IMR-90 (cell line): ENCODE measurements at regions not wholly inside any gene's neighbourhood (a gene's known extent, or its start where the extent isn't known, plus 50 kb on each side); places are given as distances from the start of the nearest gene placed in this dataset.

Experiments
- ATAC-seq: fragments of 200-7000 bp; cut with Tn5 transposase; 2 replicates; pipeline ENCODE4 v1.9.1; 2020; ENCODE audit warnings: low read depth, mild to moderate bottlenecking, moderate library complexity
- BruUV-seq: library from RNA; stranded (reverse); fragments of 400-500 nt; replicated peaks from 2 replicates; lab custom pipeline; 2021; lab: Mats Ljungman, UMichigan
- CTCF ChIA-PET: fragments of 300-600 bp; formaldehyde crosslinking; extraction: SDS; loops from one replicate; lab custom pipeline; 2021; ENCODE audit warnings: antibody characterized with exemption; lab: Yijun Ruan, JAX
- POLR2A ChIA-PET: fragments of 300-600 bp; sonication (Branson Sonifier 250); formaldehyde crosslinking; loops from one replicate; lab custom pipeline; 2022; ENCODE audit warnings: antibody characterized with exemption; ENCODE audit not compliant: unreplicated experiment; lab: Charles Lee
- DNase-seq: peaks from one replicate; pipeline ENCODE4 v3.0.0; 2013
- H2AFZ ChIP-seq: replicated peaks from 2 replicates; pipeline ENCODE3; 2013; ENCODE audit warnings: low read length, mild to moderate bottlenecking; ENCODE audit not compliant: poor library complexity
- H2AK5ac ChIP-seq: 2 replicates; pipeline ENCODE4 v1.6.1; 2013; ENCODE audit warnings: low read depth, low read length, inconsistent platforms
- H2AK9ac ChIP-seq: replicated peaks from 2 replicates; pipeline ENCODE3; 2013; ENCODE audit warnings: mild to moderate bottlenecking, low read depth, low read length, moderate library complexity; ENCODE audit not compliant: poor library complexity
- H2BK120ac ChIP-seq: 2 replicates; pipeline ENCODE4 v1.6.1; 2013; ENCODE audit warnings: low read depth, low read length, inconsistent platforms
- H2BK15ac ChIP-seq: 3 replicates; pipeline ENCODE4 v1.6.1; 2013; ENCODE audit warnings: low read depth, low read length, inconsistent platforms
- H2BK20ac ChIP-seq: 2 replicates; pipeline ENCODE4 v1.6.1; 2013; ENCODE audit warnings: low read depth, mild to moderate bottlenecking, inconsistent platforms, low read length, moderate library complexity
- H2BK5ac ChIP-seq: 2 replicates; pipeline ENCODE4 v1.6.1; 2013; ENCODE audit warnings: mild to moderate bottlenecking, low read depth, low read length, inconsistent platforms; ENCODE audit not compliant: poor library complexity, severe bottlenecking
- H3K14ac ChIP-seq: replicated peaks from 2 replicates; pipeline ENCODE4 v1.6.1; 2013; ENCODE audit warnings: low read depth, low read length, inconsistent platforms
- H3K18ac ChIP-seq: 2 replicates; pipeline ENCODE4 v1.6.1; 2013; ENCODE audit warnings: low read depth, low read length, control low read depth
- H3K23ac ChIP-seq: 2 replicates; pipeline ENCODE4 v1.6.1; 2013; ENCODE audit warnings: low read depth, low read length, inconsistent platforms
- H3K27ac ChIP-seq: 2 replicates; pipeline ENCODE4 v1.5.1; 2013; ENCODE audit warnings: mild to moderate bottlenecking, control low read depth, low read length; ENCODE audit not compliant: insufficient read depth
- H3K27me3 ChIP-seq: 2 replicates; pipeline ENCODE4 v1.6.1; 2013; ENCODE audit warnings: low read length; ENCODE audit not compliant: control insufficient read depth, insufficient read depth
- H3K36me3 ChIP-seq: 2 replicates; pipeline ENCODE4 v1.6.1; 2013; ENCODE audit warnings: low read length, mixed read lengths; ENCODE audit not compliant: control insufficient read depth, insufficient read depth
- H3K4ac ChIP-seq: 2 replicates; pipeline ENCODE4 v1.6.1; 2013; ENCODE audit warnings: low read depth, low read length, inconsistent platforms
- H3K4me1 ChIP-seq: 2 replicates; pipeline ENCODE4 v1.6.1; 2013; ENCODE audit warnings: low read length, mixed read lengths; ENCODE audit not compliant: control insufficient read depth, insufficient read depth
- H3K4me2 ChIP-seq: 2 replicates; pipeline ENCODE4 v1.6.1; 2013; ENCODE audit warnings: low read depth, mild to moderate bottlenecking, control low read depth, low read length, moderate library complexity
- H3K4me3 ChIP-seq: 2 replicates; pipeline ENCODE4 v1.5.1; 2013; ENCODE audit warnings: low read depth, mild to moderate bottlenecking, control low read depth, low read length, moderate library complexity; ENCODE audit not compliant: insufficient read depth
- H3K56ac ChIP-seq: 2 replicates; pipeline ENCODE4 v1.6.1; 2013; ENCODE audit warnings: low read length, inconsistent platforms; ENCODE audit not compliant: insufficient read depth; ENCODE audit errors: extremely low read depth
- H3K79me1 ChIP-seq, 2 experiments: 2 replicates each; pipeline ENCODE4 v1.6.1; 2013; ENCODE audit warnings: low read length in 2 of 2, inconsistent platforms in 1 of 2, low read depth in 1 of 2
- H3K9ac ChIP-seq: 2 replicates; pipeline ENCODE4 v1.6.1; 2013; ENCODE audit warnings: low read depth, low read length, control low read depth
- H3K9me1 ChIP-seq: 2 replicates; pipeline ENCODE4 v1.6.1; 2013; ENCODE audit warnings: low read length, inconsistent platforms; ENCODE audit not compliant: insufficient read depth
- H3K9me3 ChIP-seq: 2 replicates; pipeline ENCODE4 v1.6.1; 2013; ENCODE audit warnings: low read length; ENCODE audit not compliant: control insufficient read depth, insufficient read depth
- H4K20me1 ChIP-seq: 2 replicates; pipeline ENCODE4 v1.6.1; 2013; ENCODE audit warnings: low read length, inconsistent platforms; ENCODE audit not compliant: insufficient read depth
- H4K5ac ChIP-seq: 2 replicates; pipeline ENCODE4 v1.6.1; 2013; ENCODE audit warnings: mild to moderate bottlenecking, low read depth, low read length, control low read depth
- H4K8ac ChIP-seq, 2 experiments: 2 replicates each; pipeline ENCODE4 v1.6.1; 2013; ENCODE audit warnings: low read depth in 2 of 2, low read length in 2 of 2, control low read depth in 1 of 2, inconsistent platforms in 1 of 2
- H4K91ac ChIP-seq: 2 replicates; pipeline ENCODE4 v1.6.1; 2013; ENCODE audit warnings: low read depth, low read length, inconsistent platforms; ENCODE audit not compliant: insufficient read depth
- BHLHE40 ChIP-seq: fragments of 150-350 bp; IDR thresholded peaks from 2 replicates; pipeline ENCODE4 v1.6.1; 2016; ENCODE audit warnings: mild to moderate bottlenecking, low read depth, low read length
- CEBPB ChIP-seq: IDR thresholded peaks from 2 replicates; pipeline ENCODE4 v1.6.1; 2012; ENCODE audit warnings: low read depth, low read length, improper control_type of control experiment
- CHD1 ChIP-seq: IDR thresholded peaks from 2 replicates; pipeline ENCODE4 v1.6.1; 2012; ENCODE audit warnings: low read depth, low read length, improper control_type of control experiment
- CTCF ChIP-seq: conservative IDR thresholded peaks from 2 replicates; pipeline ENCODE4 v1.5.1; 2012; ENCODE audit warnings: mild to moderate bottlenecking, low read depth, low read length, improper control_type of control experiment
- ELK1 ChIP-seq: fragments of 150-350 bp; IDR thresholded peaks from 2 replicates; pipeline ENCODE4 v1.6.1; 2016; ENCODE audit warnings: low read depth, mild to moderate bottlenecking, low read length, moderate library complexity, borderline replicate concordance
- FOS ChIP-seq: fragments of 150-350 bp; IDR thresholded peaks from 2 replicates; pipeline ENCODE4 v1.6.1; 2016; ENCODE audit warnings: low read depth, low read length
- MAFK ChIP-seq: IDR thresholded peaks from 2 replicates; pipeline ENCODE4 v1.6.1; 2012; ENCODE audit warnings: low read depth, low read length, improper control_type of control experiment
- MAZ ChIP-seq: IDR thresholded peaks from 2 replicates; pipeline ENCODE4 v1.6.1; 2012; ENCODE audit warnings: low read depth, mild to moderate bottlenecking, low read length, improper control_type of control experiment, moderate library complexity, borderline replicate concordance
- MXI1 ChIP-seq: IDR thresholded peaks from 2 replicates; pipeline ENCODE4 v1.6.1; 2012; ENCODE audit warnings: low read depth, mild to moderate bottlenecking, low read length, moderate library complexity, borderline replicate concordance
- NFE2L2 ChIP-seq: fragments of 150-350 bp; IDR thresholded peaks from 2 replicates; pipeline ENCODE4 v1.6.1; 2016; ENCODE audit warnings: low read depth, mild to moderate bottlenecking, low read length
- POLR2A ChIP-seq: IDR thresholded peaks from 2 replicates; pipeline ENCODE4 v1.6.1; 2012; ENCODE audit warnings: mild to moderate bottlenecking, low read depth, low read length
- RAD21 ChIP-seq: IDR thresholded peaks from 2 replicates; pipeline ENCODE4 v1.6.1; 2012; ENCODE audit warnings: low read length, improper control_type of control experiment
- RCOR1 ChIP-seq: IDR thresholded peaks from 2 replicates; pipeline ENCODE4 v1.6.1; 2012; ENCODE audit warnings: mild to moderate bottlenecking, low read length, improper control_type of control experiment; ENCODE audit not compliant: insufficient replicate concordance
- RFX5 ChIP-seq: IDR thresholded peaks from 2 replicates; pipeline ENCODE4 v1.8.0; 2012; ENCODE audit warnings: low read depth, mild to moderate bottlenecking, low read length, moderate library complexity
- SMC3 ChIP-seq: fragments of 150-350 bp; IDR thresholded peaks from 2 replicates; pipeline ENCODE4 v1.6.1; 2016; ENCODE audit warnings: low read depth, mild to moderate bottlenecking, antibody characterized with exemption, low read length, moderate library complexity
- USF2 ChIP-seq: fragments of 150-350 bp; IDR thresholded peaks from 2 replicates; pipeline ENCODE4 v1.6.1; 2017; ENCODE audit warnings: mild to moderate bottlenecking, antibody characterized with exemption, low read length, low read depth
- dilution Hi-C: fragments of 300-500 bp; cut with HindIII; formaldehyde crosslinking; loops from one replicate; pipeline ENCODE4 v1.14.3; 2018; ENCODE audit warnings: low sequenced_read_pairs; ENCODE audit not compliant: unreplicated experiment
- in situ Hi-C: fragments of 300-500 bp; cut with MboI; formaldehyde crosslinking; loops from 3 replicates; pipeline ENCODE4 v1.14.3; 2019; ENCODE audit warnings: low sequenced_read_pairs, inconsistent platforms, mixed read lengths
- intact Hi-C: fragments of 100-400 bp; cut with micrococcal nuclease; formaldehyde crosslinking; loops from 2 replicates; pipeline ENCODE4 v1.10.0; 2022

GRCh38 chr4:13816472-13816871 lies 188.9 kb upstream of the BOD1L1 start:
- dilution Hi-C loops, result no loop called here
- no peak for DNase-seq
- CTCF ChIA-PET, result no interaction called here

More at GRCh38 chr4:13816472-13816871, 188.9 kb upstream of the BOD1L1 start:
- intact Hi-C loops (no loop called here), in situ Hi-C loops (no loop called here)
- Histone ChIP-seq H3K9ac (no peak overlapping the region), H3K56ac (no peak overlapping the region), H2AFZ (no peak overlapping the region), H2AK5ac (no peak overlapping the region), H2BK5ac (no peak overlapping the region), H2BK20ac (no peak overlapping the region), H3K27ac (no peak overlapping the region), H3K9me1 (no peaks in the 10 kb centered on the region), H2AK9ac (no peak overlapping the region), H3K36me3 (no peaks in the 10 kb centered on the region), H3K9me3 (no peaks in the 10 kb centered on the region), H3K18ac (no peak overlapping the region), H4K91ac (no peak overlapping the region), H4K20me1 (no peaks in the 10 kb centered on the region), H4K8ac (no peak overlapping the region), H3K4me1 (no peaks in the 10 kb centered on the region), H3K27me3 (no peaks in the 10 kb centered on the region), H3K4me3 (no peak overlapping the region), H2BK15ac (no peak overlapping the region), H2BK120ac (no peak overlapping the region), H3K23ac (no peak overlapping the region), H3K79me1 (no peaks in the 10 kb centered on the region), H3K4ac (no peak overlapping the region), H3K4me2 (no peak overlapping the region), H4K5ac (no peak overlapping the region), H3K14ac (no peak overlapping the region)
- TF ChIP-seq CHD1 (no peak), CTCF (no peak), RAD21 (no peak), RCOR1 (no peak), MAZ (no peak), ELK1 (no peak), CEBPB (no peak), NFE2L2 (no peak), BHLHE40 (no peak), MAFK (no peak), USF2 (no peak), RFX5 (no peak), SMC3 (no peak), POLR2A (no peak), MXI1 (no peak), FOS (no peak)
- no TSS peak for BruUV-seq
- no peak for ATAC-seq
- POLR2A ChIA-PET, result no interaction called here
